ENCODE measurements at regions not wholly inside any gene's neighbourhood (a gene's known extent, or its start where the extent isn't known, plus 50 kb on each side); places are given as distances from the start of the nearest gene placed in this dataset.

DNA sequence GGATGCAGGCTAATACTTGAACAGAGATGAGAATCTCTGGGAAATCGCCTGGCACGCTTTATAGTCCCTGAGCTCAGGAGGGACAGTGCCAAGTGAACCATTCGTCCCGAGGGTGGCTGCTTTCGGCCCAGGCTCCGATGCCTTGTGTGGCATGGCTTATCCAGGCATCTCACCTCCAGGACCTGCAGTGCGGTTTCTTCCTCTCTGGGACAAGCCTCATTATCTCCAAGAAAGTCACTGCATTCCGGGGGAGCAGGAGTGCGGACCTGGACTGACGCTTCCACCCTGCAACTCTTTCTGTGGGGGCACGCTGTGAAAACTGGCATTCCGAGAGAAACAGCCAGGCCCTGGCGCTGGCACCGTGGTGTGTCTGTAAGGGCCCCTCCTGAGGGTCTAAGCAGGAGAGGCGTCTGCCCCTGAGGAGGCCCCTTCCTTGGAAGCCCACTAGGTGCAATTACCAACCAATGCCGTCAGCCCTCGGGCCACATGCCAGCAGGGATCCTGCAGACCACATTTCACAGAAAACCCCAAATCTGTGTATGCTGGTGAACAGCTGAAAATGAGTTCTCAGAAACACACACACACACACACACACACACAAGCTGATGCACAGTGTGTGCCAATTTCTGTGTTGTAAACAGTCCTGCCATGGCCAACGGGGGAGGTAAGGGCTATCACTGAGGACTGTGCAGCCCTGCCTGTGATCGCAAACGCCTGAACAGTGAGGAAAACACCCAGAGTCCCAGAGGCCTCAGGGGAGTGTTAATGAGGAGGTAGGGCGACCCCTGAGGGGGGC, 351.9 kb upstream of the SALL3 start (continued):
- TF ChIP-seq UBTF (CRISPR knock-in tag; IDR thresholded peaks at IDR 0.05): no peak
- TF ChIP-seq, protein P1, sequence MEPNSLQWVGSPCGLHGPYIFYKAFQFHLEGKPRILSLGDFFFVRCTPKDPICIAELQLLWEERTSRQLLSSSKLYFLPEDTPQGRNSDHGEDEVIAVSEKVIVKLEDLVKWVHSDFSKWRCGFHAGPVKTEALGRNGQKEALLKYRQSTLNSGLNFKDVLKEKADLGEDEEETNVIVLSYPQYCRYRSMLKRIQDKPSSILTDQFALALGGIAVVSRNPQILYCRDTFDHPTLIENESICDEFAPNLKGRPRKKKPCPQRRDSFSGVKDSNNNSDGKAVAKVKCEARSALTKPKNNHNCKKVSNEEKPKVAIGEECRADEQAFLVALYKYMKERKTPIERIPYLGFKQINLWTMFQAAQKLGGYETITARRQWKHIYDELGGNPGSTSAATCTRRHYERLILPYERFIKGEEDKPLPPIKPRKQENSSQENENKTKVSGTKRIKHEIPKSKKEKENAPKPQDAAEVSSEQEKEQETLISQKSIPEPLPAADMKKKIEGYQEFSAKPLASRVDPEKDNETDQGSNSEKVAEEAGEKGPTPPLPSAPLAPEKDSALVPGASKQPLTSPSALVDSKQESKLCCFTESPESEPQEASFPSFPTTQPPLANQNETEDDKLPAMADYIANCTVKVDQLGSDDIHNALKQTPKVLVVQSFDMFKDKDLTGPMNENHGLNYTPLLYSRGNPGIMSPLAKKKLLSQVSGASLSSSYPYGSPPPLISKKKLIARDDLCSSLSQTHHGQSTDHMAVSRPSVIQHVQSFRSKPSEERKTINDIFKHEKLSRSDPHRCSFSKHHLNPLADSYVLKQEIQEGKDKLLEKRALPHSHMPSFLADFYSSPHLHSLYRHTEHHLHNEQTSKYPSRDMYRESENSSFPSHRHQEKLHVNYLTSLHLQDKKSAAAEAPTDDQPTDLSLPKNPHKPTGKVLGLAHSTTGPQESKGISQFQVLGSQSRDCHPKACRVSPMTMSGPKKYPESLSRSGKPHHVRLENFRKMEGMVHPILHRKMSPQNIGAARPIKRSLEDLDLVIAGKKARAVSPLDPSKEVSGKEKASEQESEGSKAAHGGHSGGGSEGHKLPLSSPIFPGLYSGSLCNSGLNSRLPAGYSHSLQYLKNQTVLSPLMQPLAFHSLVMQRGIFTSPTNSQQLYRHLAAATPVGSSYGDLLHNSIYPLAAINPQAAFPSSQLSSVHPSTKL (CRISPR knock-in tag; IDR thresholded peaks at IDR 0.05): no peak

GRCh38 chr18:78629426-78629825, 350.2 kb upstream of the SALL3 start:
- Histone ChIP-seq H3K4me3 (replicated peaks in 1 of 3; ENCODE audit: insufficient read depth in 1 of 3, low read depth in 2 of 3, low read length in 3 of 3) (no peak overlapping the region), H3K9me3 (ENCODE audit: low read length) (no peaks in the 10 kb centered on the region), H3K4me2 (ENCODE audit: low read depth, low read length) (no peak overlapping the region), H3K27ac (ENCODE audit: extremely low read length, insufficient read depth, low read length) (no peak overlapping the region), H4K20me1 (ENCODE audit: insufficient read depth, low read length) (no peaks in the 10 kb centered on the region), H3K4me1 (ENCODE audit: insufficient read depth, low read length) (no peaks in the 10 kb centered on the region), H2AFZ (ENCODE audit: low read length) (no peak overlapping the region), H3K79me2 (ENCODE audit: insufficient read depth, low read length) (no peaks in the 10 kb centered on the region), H3K36me3 (replicated peaks in 1 of 2; ENCODE audit: control insufficient read depth in 1 of 2, insufficient read depth in 2 of 2, low read length in 2 of 2) (no peaks in the 10 kb centered on the region), H3K27me3 (ENCODE audit: control insufficient read depth in 1 of 2, insufficient read depth in 2 of 2, low read length in 2 of 2) (peaks cover 1 to 29% of the 10 kb centered on the region in 2 experiments; a peak in 1 of 5 replicates), H3K9ac (ENCODE audit: insufficient read depth, low read depth, low read length) (no peak overlapping the region)
- in situ Hi-C loops (cut with HindIII; ENCODE audit: extremely low pct_ligation_motif_present, low pct_unique_long_range_greater_than_20kb) (no loop called here), intact Hi-C loops (cut with micrococcal nuclease; ENCODE audit: unreplicated experiment) (no loop called here)
- FAIRE-seq (no peak), DNase-seq (ENCODE audit: low spot score) (no peak), ATAC-seq (no peak)
- ChIA-PET POLR2A (no interaction called here), CTCF (ENCODE audit: low intra/inter-chr PET ratio, low total read pairs) (no interaction called here)
- BruUV-seq (replicated peaks): no TSS peak
- WGBS (ENCODE audit: low lambda C conversion rate): 17% methylated on average over 15 of the region's 15 CpGs
- no peak for TF ChIP-seq RELA (CRISPR knock-in tag; IDR thresholded peaks at IDR 0.05)
- no peak for TF ChIP-seq ZNF678 (CRISPR knock-in tag; IDR thresholded peaks at IDR 0.05)
- no peak for TF ChIP-seq SOX6 (IDR thresholded peaks at IDR 0.05)
- TF ChIP-seq SOX6 (CRISPR knock-in tag; IDR thresholded peaks at IDR 0.05): no peak
- no peak for TF ChIP-seq SIX4 (CRISPR knock-in tag; IDR thresholded peaks at IDR 0.05)
- TF ChIP-seq ZNF569 (CRISPR knock-in tag; IDR thresholded peaks at IDR 0.05; ENCODE audit: borderline replicate concordance): no peak
- TF ChIP-seq, protein P2, sequence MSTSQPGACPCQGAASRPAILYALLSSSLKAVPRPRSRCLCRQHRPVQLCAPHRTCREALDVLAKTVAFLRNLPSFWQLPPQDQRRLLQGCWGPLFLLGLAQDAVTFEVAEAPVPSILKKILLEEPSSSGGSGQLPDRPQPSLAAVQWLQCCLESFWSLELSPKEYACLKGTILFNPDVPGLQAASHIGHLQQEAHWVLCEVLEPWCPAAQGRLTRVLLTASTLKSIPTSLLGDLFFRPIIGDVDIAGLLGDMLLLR (CRISPR knock-in tag; IDR thresholded peaks at IDR 0.05): no peak
- TF ChIP-seq, protein P3, sequence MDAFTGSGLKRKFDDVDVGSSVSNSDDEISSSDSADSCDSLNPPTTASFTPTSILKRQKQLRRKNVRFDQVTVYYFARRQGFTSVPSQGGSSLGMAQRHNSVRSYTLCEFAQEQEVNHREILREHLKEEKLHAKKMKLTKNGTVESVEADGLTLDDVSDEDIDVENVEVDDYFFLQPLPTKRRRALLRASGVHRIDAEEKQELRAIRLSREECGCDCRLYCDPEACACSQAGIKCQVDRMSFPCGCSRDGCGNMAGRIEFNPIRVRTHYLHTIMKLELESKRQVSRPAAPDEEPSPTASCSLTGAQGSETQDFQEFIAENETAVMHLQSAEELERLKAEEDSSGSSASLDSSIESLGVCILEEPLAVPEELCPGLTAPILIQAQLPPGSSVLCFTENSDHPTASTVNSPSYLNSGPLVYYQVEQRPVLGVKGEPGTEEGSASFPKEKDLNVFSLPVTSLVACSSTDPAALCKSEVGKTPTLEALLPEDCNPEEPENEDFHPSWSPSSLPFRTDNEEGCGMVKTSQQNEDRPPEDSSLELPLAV (CRISPR knock-in tag; conservative IDR thresholded peaks at IDR 0.05; ENCODE audit: low read depth): no peak
- no peak for TF ChIP-seq MAFF (IDR thresholded peaks at IDR 0.05; ENCODE audit: low read depth, low read length)
- TF ChIP-seq ZNF34 (CRISPR knock-in tag; IDR thresholded peaks at IDR 0.05; ENCODE audit: borderline replicate concordance): no peak
- no peak for TF ChIP-seq ZNF724P (CRISPR knock-in tag; IDR thresholded peaks at IDR 0.05; ENCODE audit: borderline replicate concordance)

Measured in HepG2 (cell line).